PC-9 (cell line): ENCODE measurements at regions not wholly inside any gene's neighbourhood (a gene's known extent, or its start where the extent isn't known, plus 50 kb on each side); places are given as distances from the start of the nearest gene placed in this dataset.

ENCODE experiments used
- EZH2 ChIP-seq: fragments of 200-600 bp; sonication (generic); IDR thresholded peaks from 2 replicates; pipeline ENCODE4 v1.8.0; 2017; ENCODE audit warnings: antibody characterized with exemption, low read depth
- TF ChIP-seq, protein P1 (sequence below): fragments of 200-600 bp; sonication (generic); conservative IDR thresholded peaks from 2 replicates; pipeline ENCODE4 v1.6.1; 2017; ENCODE audit warnings: mixed run types, antibody characterized with exemption, mild to moderate bottlenecking, moderate library complexity

DNA sequence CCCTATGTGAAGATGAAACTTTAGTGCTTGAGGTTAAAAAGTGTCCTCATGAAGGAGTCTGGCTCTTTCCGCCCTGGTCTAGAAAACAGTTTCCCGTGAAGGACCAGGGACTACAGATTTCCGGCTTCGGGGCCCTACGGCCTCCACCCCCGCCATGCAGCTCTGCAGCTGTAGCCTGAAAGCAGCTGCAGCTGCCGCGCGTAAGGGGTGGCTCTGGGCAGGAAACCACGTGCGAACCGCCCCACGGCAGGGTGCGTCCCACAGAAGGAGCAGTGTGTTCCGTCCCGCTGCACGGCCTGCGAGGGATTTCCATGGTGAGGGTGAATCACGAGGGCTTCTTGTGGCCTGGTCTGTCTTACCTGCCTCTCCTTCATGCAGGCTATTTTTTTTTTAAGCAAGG, 117.0 kb downstream of the ERMARD start:
- no peak for TF ChIP-seq EZH2
- TF ChIP-seq, protein P1, sequence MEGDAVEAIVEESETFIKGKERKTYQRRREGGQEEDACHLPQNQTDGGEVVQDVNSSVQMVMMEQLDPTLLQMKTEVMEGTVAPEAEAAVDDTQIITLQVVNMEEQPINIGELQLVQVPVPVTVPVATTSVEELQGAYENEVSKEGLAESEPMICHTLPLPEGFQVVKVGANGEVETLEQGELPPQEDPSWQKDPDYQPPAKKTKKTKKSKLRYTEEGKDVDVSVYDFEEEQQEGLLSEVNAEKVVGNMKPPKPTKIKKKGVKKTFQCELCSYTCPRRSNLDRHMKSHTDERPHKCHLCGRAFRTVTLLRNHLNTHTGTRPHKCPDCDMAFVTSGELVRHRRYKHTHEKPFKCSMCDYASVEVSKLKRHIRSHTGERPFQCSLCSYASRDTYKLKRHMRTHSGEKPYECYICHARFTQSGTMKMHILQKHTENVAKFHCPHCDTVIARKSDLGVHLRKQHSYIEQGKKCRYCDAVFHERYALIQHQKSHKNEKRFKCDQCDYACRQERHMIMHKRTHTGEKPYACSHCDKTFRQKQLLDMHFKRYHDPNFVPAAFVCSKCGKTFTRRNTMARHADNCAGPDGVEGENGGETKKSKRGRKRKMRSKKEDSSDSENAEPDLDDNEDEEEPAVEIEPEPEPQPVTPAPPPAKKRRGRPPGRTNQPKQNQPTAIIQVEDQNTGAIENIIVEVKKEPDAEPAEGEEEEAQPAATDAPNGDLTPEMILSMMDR, result no peak
